MCF 10A (cell line): ENCODE measurements at regions not wholly inside any gene's neighbourhood (a gene's known extent, or its start where the extent isn't known, plus 50 kb on each side); places are given as distances from the start of the nearest gene placed in this dataset.

Experiments
- BruUV-seq: library from RNA; stranded (reverse); fragments of 400-500 nt; replicated peaks from 2 replicates; lab custom pipeline; 2021; lab: Mats Ljungman, UMichigan
- CTCF ChIA-PET: fragments of 300-600 bp; sonication (Branson Sonifier 250); formaldehyde crosslinking; extraction: SDS; loops from one replicate; lab custom pipeline; 2021; ENCODE audit warnings: antibody characterized with exemption, inconsistent platforms; lab: Yijun Ruan, JAX
- POLR2A ChIA-PET: fragments of 300-600, 350-650 bp; sonication (Branson Sonifier 250); formaldehyde crosslinking; extraction: SDS; loops from one replicate; lab custom pipeline; 2020; ENCODE audit warnings: antibody characterized with exemption, inconsistent platforms; lab: Yijun Ruan, JAX
- DNase-seq: peaks from one replicate; pipeline ENCODE4 v3.0.0-alpha.2; 2018; ENCODE audit not compliant: unreplicated experiment
- H3K27ac Mint-ChIP-seq: one replicate; pipeline ENCODE4 v1.8.0; 2022; ENCODE audit warnings: mild to moderate bottlenecking, low read depth, mixed read lengths; ENCODE audit not compliant: unreplicated experiment
- H3K27me3 Mint-ChIP-seq: one replicate; pipeline ENCODE4 v1.8.0; 2022; ENCODE audit warnings: mixed read lengths; ENCODE audit not compliant: insufficient read depth, unreplicated experiment
- H3K36me3 Mint-ChIP-seq: one replicate; pipeline ENCODE4 v1.8.0; 2022; ENCODE audit warnings: mild to moderate bottlenecking, moderate library complexity, mixed read lengths; ENCODE audit not compliant: insufficient read depth, unreplicated experiment
- H3K4me1 Mint-ChIP-seq: one replicate; pipeline ENCODE4 v1.8.0; 2022; ENCODE audit warnings: mixed read lengths; ENCODE audit not compliant: insufficient read depth, unreplicated experiment
- H3K4me3 Mint-ChIP-seq: one replicate; pipeline ENCODE4 v1.8.0; 2022; ENCODE audit warnings: mild to moderate bottlenecking, moderate library complexity, mixed read lengths; ENCODE audit not compliant: unreplicated experiment
- H3K9me3 Mint-ChIP-seq: one replicate; pipeline ENCODE4 v1.8.0; 2022; ENCODE audit warnings: mixed read lengths; ENCODE audit not compliant: unreplicated experiment
- CTCF ChIP-seq: fragments of 200-600 bp; IDR thresholded peaks from one replicate; pipeline ENCODE4 v1.8.0; 2022; ENCODE audit warnings: antibody characterized with exemption, mild to moderate bottlenecking; ENCODE audit not compliant: unreplicated experiment
- intact Hi-C: fragments of 100-400 bp; cut with micrococcal nuclease; formaldehyde crosslinking; loops from 2 replicates; pipeline ENCODE4 v1.14.1; 2022

- POLR2A ChIA-PET, result no interaction called here
- Mint-ChIP-seq H3K27ac (no peak overlapping the region), H3K27me3 (peaks cover 77% of the 10 kb centered on the region), H3K36me3 (no peaks in the 10 kb centered on the region), H3K9me3 (no peaks in the 10 kb centered on the region), H3K4me3 (no peak overlapping the region), H3K4me1 (no peaks in the 10 kb centered on the region)
- no TSS peak for BruUV-seq
- no peak for TF ChIP-seq CTCF
- intact Hi-C loops, result no loop called here
- no peak for DNase-seq
- CTCF ChIA-PET, result no interaction called here
These were observed 670.6 kb downstream of the PTPRU start for GRCh38 chr1:29906927-29907326.

GRCh38 chr1:29903548-29904166 lies 667.3 kb downstream of the PTPRU start:
- POLR2A ChIA-PET, result interaction anchor here (0.9 kb wide), 1 partner anchor 12 kb away, joined by 4 read pairs; no protein-coding TSS in a partner anchor

GRCh38 chr1:29901624-29902325 lies 665.5 kb downstream of the PTPRU start:
- intact Hi-C loops, result no loop called here
- no peak for TF ChIP-seq CTCF
- Mint-ChIP-seq H3K4me3 (no peak overlapping the region), H3K27me3 (peaks cover 89% of the 10 kb centered on the region), H3K4me1 (no peaks in the 10 kb centered on the region), H3K9me3 (no peaks in the 10 kb centered on the region), H3K27ac (no peak overlapping the region), H3K36me3 (no peaks in the 10 kb centered on the region)
- ChIA-PET POLR2A (interaction anchor here (0.6 to 0.9 kb wide), 2 partner anchors 8 to 1267 kb away, joined by 3 read pairs; no protein-coding TSS in a partner anchor), CTCF (interaction anchor here (0.6 to 1.0 kb wide), 4 partner anchors 12 to 209 kb away, joined by 3 to 5 read pairs (median 3); no protein-coding TSS in a partner anchor)
- DNase-seq, result no peak
- BruUV-seq, result no TSS peak

More at GRCh38 chr1:29903548-29904166, 667.3 kb downstream of the PTPRU start:
- no peak for DNase-seq
- Mint-ChIP-seq H3K4me1 (no peaks in the 10 kb centered on the region), H3K27ac (no peak overlapping the region), H3K27me3 (peaks cover 87% of the 10 kb centered on the region), H3K4me3 (no peak overlapping the region), H3K9me3 (no peaks in the 10 kb centered on the region), H3K36me3 (no peaks in the 10 kb centered on the region)
- CTCF ChIA-PET, result interaction anchor here (0.7 to 0.9 kb wide), 2 partner anchors 11 to 111 kb away, joined by 3 read pairs; no protein-coding TSS in a partner anchor
- no peak for TF ChIP-seq CTCF
- BruUV-seq, result no TSS peak
- intact Hi-C loops, result no loop called here

- no TSS peak for BruUV-seq
These were observed 664.4 kb downstream of the PTPRU start for GRCh38 chr1:29900712-29901111.

More at GRCh38 chr1:29900712-29901111, 664.4 kb downstream of the PTPRU start:
- POLR2A ChIA-PET, result interaction anchor here (0.9 kb wide), 1 partner anchor 9 kb away, joined by 3 read pairs; no protein-coding TSS in a partner anchor
- H3K27ac Mint-ChIP-seq, result no peak overlapping the region
- no peaks in the 10 kb centered on the region for H3K9me3 Mint-ChIP-seq
- H3K27me3 Mint-ChIP-seq, result peaks cover 89% of the 10 kb centered on the region
- TF ChIP-seq CTCF, result no peak
- no peak for DNase-seq
- intact Hi-C loops, result no loop called here
- no peaks in the 10 kb centered on the region for H3K4me1 Mint-ChIP-seq
- H3K36me3 Mint-ChIP-seq, result no peaks in the 10 kb centered on the region
- CTCF ChIA-PET, result interaction anchor here (0.9 to 1.4 kb wide), 2 partner anchors 480 to 807 kb away, joined by 3 read pairs; no protein-coding TSS in a partner anchor
- no peak overlapping the region for H3K4me3 Mint-ChIP-seq
